ENCODE measurements at regions not wholly inside any gene's neighbourhood (a gene's known extent, or its start where the extent isn't known, plus 50 kb on each side); places are given as distances from the start of the nearest gene placed in this dataset.
"Not testable (repeated sequence)": the region's sequence is repeated elsewhere in the genome, so short reads cannot be mapped to it uniquely, and the experiment has no call there.

DNA sequence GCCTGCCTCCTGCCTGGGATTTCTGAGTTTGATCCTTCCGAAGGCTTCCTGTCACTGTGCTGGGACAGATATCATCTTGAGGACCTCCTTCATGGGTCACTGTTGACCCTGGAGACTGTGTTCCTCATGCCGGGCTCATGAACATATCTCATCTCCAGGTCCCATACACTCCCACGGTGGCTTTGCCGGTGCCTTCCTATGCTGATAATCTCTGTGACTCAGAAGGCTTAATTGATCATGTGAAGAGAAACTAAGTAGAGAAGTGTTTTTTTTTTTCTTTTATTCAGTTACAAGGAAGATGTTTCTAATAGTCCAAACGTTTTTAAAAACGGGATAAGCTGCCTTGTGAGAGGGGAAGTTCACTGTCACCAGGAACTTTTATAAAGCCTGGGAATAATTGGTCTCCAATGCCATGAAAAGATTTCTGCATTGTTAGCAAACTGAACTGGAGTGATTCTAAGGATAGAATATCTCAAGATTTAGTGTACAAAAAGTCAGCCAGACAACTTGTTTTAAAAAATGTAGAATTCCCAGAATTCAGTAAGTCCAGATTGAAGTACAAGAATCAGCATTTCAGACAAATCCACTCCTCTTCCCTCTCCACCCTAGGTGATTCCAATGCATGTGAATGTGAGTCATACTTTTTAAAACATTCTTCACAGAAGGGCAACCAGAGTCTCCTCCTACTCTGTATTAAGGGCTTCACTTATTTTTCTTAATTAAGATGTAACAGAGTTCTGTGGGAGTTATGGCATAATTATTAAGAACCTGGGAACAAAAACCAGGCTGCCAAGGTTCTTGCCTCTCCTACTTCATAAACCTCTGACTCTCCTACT is 139.8 kb upstream of the LGR5 start:
- DNase-seq = no peak

DNA sequence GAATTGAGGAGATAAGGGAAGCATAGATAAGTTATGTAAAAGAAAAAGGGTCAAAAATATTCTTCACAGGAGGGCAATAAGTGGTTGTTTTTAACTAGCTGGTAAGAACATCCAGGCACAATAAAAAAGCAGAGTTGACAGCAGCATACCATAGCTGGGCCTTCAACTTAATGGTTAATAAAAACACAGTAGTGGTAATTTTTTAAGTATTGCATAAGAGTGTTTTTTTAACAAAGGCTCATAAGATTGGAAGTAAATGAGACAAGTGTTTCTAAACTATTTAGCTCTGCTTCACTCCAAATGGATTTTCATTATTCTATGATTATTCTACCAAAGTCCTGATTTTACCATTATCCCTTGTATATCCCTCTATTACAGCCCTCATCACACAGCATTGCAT is 140.1 kb upstream of the TSPAN8 start:
- DNase-seq = no peak

DNA sequence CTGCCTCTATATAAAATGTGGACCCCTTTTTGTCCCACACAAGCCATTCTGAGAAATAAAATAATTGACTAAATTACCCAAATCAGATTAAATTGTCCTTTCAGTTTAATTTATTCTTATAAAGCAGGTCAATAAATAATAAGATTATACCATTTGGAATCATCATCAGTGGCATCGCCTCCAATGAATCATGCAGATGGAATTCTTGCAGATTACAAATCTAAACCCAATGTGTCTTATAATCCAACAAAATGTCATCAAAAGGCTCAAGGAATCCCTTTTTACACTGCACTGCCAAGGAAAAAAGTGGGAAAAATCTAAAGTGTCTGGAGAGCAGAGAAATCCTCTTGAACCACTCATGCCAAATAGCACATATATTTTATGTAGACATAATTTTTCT is 138.2 kb upstream of the TSPAN8 start:
- no peak for DNase-seq

DNA sequence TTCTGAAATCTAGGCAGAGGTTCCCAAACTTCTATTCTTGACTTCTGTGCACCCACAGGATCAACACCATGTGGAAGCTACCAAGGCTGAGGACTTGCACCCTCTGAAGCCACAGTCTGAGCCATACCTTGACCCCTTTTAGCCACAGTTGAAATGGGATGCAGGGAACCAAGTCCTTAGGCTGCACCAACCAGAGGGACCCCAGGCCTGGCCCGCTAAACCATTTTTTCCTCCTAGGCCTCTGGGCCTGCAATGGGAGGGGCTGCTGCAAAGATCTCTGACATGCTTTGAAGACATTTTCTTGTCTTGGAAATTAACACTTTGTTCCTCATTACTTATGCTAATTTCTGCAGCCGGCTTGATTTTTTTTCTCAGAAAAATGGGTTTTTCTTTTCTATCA is 133.9 kb upstream of the TSPAN8 start:
- no peak for DNase-seq

DNA sequence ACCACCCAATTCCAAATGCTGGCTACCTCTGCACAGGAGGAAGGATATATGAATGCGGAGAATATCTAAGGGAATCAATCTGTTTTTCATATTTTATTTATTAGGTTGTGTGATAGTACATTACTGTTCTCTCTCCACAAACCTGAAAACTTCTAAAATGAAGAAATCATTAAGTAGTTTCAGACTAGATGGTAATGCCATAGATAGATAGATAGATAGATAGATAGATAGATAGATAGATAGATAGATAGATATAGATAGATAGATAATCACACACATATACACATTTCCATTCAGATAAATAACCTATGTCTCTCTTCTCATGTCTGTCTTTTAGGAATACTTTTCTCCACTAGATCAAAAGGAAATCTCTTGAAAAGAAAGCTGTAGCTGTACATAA is 126.1 kb upstream of the TSPAN8 start:
- DNase-seq = no peak

DNA sequence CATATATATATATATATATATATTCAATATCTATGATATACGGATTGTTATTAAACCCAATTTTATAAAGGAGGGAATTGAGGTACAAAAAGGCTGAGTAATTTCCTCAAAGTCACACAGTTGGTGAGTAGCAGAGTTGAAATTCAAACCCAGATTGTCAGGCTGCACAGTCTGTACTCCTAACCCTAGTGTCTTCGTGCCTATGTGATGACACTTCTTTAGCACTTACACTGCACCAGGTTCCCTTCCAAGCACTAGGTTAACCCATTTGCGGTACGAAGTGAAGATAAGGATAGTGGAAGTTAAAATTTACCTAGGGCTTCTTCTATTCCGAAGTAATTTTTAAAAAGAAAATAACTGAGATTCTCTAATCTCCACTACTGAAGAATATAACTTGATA is 125.1 kb upstream of the TSPAN8 start:
- DNase-seq = no peak

DNA sequence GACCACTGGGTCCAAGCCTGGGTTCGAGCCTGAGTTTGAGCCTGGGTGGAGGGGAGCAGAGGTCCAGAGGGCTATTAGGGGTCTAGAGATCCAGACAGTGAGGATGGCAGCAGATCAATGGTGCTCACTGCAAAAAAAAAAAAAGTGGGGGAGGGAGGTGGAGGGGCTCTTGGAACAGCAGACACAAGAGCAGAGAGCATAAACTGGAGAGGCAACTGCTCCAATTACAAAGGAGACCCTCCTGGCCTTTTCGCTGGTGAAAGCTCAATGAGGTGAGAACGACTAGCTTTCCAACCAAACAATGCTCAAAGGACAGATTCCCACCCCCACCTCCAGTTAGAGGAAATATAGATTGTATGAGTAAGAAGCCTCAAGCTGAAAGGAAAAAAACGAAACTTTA is 124.2 kb upstream of the TSPAN8 start:
- DNase-seq = no peak

DNA sequence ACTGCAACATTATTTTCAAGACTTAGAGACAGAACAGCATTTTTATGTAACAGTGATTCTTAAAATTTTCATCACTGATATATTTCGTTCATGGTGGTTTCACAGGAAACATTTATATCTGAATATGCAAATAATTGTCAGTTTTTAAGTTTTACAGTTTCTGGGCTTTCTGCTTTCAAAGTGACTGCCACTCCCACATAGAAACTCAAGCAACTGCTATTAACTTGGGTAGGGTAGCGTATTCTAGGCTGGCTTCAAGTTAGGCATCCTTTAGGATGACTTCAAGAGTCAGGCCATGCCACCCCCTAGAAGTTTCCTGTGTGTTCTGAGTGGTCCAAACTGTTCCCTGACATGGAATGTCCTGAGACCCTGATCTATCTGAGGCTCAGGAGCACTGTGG is 123.6 kb upstream of the TSPAN8 start:
- no peak for DNase-seq

DNA sequence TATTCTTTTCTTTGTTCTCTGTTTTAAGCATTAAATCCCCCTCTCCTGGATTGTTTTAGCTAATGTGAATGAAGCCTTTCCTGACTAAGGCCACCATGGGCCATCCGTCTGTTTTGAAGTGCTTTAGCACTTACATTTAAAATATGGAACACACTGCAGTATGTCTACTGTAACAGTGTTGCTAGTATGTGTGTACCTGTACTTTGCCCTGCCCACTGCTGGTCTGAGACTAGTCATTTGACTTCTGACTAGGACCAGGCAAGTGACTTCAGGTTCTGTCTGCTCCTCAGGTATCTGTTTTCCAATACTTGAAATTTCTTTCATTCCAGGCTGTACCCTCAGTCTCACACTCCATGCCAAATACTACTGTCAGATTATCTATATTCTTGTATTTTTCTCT is 120.1 kb upstream of the TSPAN8 start:
- no peak for DNase-seq

DNA sequence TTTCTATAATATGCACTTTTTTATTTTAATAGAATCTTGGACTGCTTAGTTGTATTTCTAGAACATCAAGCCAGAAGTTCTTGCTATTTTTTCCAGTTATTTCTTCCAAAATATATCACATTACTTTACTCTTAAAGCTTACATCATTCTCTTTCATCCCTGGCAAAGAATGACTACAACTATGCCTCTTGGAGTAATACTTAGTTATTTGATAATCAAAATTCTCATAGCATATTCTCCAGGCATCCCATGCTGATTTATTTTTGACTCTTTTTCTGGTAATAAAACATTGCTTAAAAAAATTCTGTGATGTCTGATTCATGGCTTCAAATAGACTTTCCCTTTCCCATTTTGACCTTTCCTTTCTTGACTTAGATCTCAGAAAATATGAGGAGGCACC is 118.7 kb upstream of the TSPAN8 start:
- no peak for DNase-seq

DNA sequence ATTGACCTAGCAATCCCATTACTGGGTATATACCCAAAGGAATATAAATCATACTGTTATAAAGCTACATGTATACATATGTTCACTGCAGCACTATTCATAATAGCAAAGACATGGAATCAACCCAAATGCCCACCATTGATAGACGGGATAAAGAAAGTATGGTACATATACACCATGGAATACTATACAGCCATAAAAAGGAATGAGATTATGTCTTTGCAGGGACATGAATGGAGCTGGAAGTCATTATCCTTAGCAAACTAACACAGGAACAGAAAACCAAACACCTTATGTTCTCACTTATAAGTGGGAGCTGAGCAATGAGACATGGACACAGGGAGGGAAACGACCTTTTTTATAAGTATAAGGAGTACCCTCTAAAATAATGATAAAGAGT is 113.0 kb upstream of the TSPAN8 start:
- not testable (repeated sequence) for DNase-seq

DNA sequence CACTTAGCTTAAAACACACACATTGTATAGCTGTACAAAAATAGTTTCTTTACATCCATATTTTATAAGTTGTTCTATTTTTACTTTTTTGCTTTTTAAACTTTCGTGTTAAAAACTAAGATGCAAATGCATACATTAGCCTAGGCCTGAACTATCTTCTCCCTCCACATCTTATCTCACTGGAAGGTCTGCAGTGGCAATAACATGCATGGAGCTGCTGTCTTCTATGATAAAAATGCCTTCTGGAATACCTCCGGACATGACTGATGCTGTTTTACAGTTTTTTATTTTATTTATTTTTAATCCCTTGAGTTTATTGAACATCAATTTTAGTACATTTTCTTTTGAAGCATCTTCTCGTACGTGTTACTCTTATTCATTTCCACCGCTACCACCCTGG is 112.3 kb upstream of the TSPAN8 start:
- no peak for DNase-seq

DNA sequence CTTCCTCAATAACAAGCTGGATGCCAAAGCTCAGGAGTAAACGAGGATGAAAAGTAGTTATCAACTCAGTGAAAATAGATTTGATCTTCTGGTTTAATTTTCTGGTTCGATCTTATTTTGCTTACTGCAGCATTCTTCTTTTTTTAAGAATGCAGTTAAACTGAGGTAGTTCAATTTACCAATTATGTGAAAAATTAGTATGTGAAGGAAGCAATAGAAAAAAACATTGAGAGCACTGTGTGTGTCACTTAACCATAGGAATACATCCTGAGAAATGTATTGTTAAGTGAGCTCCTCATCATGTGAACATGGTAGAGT is 111.4 kb upstream of the TSPAN8 start:
- no peak for DNase-seq

DNA sequence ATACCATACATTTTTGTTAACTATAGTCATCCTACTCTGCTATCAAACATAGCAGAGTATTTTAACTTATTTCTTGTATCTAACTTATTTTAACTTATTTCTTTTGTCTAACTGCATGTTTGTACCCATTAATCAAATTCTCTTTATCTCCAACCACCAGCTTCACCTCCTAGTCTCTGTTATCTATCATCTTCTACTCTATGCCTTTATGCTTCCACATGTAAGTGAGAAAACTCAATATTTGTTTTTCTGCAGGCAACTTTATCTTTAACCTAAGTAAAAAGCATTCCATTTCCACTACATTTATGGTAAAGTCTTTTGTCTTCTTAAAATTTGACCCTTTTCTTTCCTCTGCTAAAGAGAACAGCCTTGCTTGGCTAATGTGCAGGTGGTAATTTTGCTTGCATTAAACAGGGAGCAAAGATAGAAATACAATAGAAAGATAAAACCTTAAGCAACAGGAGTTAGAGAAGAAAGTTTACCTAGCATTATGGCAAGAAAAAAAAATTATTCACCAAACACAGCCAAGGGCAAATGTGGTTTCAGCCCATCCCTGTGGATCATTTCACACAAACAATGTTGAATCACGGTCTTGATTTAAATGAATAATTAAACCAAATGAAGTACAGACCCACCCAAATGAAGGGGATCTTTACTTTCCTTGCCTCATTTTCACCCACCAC is 110.9 kb upstream of the TSPAN8 start:
- no peak for DNase-seq

DNA sequence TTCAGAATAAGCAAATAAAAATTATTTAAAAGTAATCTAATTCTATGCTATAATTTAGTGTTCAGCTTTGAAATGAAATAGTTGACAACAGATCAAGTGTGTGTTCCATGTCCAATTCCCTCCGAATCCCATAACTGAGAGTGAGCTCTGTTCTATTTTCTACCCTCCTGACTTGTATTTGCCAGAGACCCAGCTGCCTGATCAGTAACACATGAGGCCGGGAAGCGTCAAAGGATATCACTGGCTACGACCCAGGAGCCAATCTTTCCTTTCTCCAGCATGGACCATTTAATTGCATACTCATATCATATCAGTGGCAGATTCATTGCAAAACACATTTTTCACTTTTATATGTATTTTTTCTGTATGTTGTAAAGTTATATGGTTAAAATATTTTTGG is 108.8 kb upstream of the TSPAN8 start:
- DNase-seq = no peak

DNA sequence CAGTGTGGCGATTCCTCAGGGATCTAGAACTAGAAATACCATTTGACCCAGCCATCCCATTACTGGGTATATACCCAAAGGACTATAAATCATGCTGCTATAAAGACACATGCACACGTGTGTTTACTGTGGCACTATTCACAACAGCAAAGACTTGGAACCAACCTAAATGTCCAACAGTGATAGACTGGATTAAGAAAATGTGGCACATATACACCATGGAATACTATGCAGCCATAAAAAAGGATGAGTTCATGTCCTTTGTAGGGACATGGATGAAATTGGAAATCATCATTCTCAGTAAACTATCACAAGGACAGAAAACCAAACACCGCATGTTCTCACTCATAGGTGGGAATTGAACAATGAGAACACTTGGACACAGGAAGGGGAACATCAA is 107.9 kb upstream of the TSPAN8 start:
- not testable (repeated sequence) for DNase-seq

DNA sequence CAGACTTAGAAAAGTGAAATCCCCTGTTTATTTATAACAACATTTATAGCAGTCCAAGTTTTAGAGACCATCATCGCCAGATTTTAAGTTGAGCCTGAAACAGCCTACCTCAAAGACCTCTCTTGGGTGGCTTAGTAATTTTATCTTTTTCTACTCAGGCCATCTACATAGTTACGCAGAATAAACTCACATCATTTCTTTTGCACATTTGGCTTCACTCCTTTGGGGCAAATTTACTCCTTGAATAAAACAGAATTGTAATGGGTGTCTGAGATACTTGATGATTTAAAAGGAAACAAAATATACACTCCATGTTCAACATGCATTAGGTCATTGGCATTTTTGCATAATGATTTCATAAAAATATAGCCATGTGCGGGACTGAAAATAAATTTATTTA is 104.7 kb upstream of the TSPAN8 start:
- no peak for DNase-seq

DNA sequence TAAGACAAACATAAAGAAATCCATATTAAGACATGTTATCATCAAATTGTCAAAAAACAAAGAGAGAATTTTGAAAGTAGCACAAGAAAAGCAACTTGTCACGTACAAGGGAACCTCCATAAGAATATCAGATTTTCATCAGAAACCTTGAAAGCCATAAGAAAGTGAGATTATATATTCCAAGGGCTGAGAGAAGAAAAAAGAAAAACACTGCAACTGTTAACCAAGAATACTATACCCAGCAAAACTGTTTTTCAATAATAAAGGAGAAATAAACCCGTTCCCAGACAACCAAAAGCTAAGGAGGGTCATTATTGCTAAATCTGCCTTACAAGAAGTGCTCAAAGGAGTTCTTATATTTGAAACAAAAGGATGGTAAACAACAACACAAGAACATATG is 94.7 kb upstream of the TSPAN8 start:
- DNase-seq = no peak

DNA sequence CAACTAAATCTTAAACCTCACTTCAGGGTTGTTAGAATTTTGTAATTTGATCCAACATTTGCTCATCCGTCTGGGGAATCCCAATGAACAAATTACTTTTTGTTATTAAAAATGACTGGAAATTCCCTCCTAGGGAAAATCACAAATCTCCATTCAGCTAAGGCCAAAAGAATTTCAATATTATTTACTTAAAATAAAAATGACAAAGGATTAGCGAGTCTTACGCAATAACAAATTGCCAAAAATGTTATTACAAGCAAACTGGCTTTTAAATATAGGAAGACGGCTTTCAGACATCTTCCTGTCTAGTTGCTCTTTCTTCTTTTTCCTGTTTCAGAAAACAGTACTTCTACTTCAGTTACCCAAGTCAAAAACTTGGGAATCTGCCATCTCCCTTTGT is 92.4 kb upstream of the TSPAN8 start:
- DNase-seq = no peak

DNA sequence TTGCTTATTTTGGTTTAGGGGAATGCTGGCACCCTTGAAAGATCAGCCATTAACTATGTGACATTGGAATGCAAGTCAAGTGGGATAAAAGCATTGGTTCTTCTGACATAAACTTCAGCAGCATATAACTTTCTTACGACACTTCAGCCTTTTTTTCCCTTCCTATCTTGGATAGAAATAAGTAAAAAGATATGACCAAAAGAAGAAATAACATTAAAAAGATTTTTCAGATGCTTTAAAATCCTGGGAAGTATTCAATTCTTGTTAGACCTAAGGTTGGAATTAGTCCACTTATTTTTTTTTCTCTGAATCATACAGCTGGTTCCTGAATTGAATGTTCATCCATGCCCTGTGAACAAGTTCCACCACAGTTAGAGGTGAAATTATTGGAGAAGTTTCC is 85.6 kb upstream of the TSPAN8 start:
- DNase-seq = no peak

DNA sequence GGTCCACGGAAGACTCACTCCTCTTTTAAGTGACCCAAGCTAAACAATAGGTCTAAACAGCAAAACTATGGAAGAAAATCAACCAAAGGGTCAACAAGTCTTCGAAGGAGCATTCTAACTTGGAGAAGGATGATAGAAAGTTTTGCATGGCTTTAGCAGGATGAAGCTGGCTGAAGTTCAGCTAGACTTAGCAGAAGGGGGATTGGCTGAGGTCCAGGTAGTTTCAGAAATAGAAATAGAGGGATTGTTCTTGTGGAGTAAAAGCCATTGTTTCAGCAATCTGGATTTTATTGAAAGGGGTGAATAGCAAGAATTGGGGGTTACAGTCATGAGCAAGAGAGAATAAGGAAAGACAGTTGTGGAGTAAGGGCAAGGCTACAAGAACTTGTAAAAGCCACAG is 84.7 kb upstream of the TSPAN8 start:
- DNase-seq = no peak

DNA sequence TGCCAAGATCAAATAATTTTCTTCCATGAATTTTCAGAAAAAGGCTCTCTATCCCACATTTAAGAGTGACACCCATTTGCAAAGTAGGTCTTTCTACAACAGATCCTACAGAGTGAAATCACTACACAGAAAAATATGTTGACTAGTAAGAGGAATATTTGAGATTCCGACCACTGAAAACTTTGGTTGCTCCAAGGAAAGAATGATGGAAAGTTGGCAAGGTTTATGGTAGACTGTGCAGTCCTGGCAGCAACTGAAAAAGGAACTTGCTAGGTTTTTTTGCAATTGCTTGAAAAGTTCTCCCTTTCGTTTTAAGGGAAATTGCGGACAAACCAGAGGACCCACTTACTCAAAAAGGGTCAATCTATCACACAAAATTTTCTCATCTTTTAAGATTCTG is 83.1 kb upstream of the TSPAN8 start:
- DNase-seq = no peak

DNA sequence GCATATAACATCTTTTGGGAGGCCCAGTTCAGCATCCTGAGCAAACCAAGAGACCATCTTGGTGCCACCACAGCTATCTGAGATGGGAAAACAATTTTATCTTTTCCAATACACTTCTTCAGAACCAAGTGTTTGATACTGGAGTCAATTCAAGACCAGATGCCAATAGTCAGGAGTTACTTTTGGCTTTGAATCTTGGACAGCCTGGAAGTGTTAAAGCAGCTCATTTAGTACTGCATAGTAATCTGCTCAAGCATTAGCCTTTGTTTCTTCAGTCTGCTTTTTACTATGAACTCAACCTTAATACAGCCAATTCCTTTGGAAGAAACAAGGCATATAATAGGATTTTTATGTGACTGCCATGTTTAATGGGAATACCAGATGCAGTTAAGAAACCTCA is 81.9 kb upstream of the TSPAN8 start:
- DNase-seq = no peak

DNA sequence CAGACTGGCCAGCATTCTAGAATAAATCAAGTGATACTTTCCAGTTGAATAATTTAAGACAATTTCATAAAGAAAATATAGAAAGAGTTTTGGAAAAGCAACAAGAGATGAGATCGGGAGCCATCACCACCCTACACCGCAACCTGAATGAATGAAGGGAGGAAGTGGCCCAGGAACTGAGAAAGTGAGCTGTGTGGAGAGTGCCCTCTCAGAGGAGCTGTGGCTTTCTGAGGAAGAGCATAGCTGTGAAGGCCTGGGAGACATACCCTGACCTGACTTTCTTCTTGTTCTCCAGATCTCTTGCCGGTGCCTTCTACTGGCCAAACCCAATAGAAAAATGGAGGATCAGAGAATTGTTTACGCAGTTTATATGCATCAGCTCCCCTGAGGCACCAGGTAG is 79.3 kb upstream of the TSPAN8 start:
- DNase-seq = no peak

DNA sequence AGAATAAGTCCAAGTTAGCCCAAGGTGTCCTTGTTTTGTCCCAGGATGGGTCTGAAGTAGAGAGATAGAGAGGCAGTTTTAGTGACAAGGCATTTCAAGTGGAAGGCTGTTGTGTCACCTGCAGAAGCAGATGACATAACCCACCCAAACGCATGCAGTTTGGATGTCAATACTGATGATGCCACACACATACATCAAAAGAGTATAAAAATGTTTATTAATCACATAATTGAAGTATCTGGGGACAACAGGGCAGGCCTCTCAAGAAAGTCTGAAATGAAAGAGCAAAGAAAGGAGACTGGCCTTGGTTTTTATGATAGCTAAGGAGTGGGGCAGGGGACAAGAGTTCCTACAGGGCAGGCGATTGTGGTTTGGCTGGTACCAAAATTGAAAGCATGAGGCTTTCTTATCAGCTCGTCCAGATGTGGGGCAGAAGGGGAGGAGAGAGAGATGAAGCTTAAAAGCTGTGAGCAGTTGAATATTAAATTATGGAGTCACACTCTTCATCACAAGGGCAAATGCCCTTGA is 78.4 kb upstream of the TSPAN8 start:
- no peak for DNase-seq
